Limb (tissue), 2 donors: ENCODE measurements at regions not wholly inside any gene's neighbourhood (a gene's known extent, or its start where the extent isn't known, plus 50 kb on each side); places are given as distances from the start of the nearest gene placed in this dataset.
A peak's percentile ranks its signal among the peaks of the same experiment; 100 is the strongest.

Experiments used
- DNase-seq, 2 donors: peaks; one replicate each; pipeline ENCODE4 v3.0.0-alpha.2; 2016; ENCODE audit errors: extremely low spot score in 2 of 2

GRCh38 chr16:8375232-8375587 lies 215.1 kb downstream of the TMEM114 start:
- no peak for DNase-seq

DNA sequence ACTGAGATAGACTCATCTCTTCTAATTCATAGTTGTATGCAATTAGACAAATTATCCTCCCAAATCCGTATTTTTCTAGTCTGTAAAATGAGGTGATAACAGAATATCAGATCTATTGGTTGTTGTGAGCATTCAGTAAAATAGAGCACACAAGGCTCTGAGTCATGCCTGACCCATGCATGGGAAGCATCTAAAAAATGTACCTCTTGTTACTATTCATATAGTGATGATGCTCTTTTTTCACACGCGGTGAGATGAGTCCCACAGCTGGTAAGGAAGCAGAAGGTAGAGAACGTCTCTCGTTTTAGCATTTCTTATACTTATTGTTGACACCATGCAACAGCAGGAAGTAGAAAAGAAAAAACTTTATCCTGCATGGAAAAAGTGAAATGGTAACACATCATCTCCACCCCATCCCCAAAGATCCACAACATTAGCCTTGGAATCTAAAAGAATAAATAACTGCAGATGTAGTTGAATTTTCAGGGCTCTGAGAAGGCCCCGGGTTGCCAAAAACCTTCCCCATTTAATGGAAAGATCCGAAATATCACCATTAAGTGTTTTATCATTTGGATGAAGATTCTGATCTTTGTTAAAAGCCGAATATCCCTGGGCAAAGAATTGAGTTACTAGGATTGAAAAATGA lies 215.6 kb downstream of the TMEM114 start:
- DNase-seq, result no peak

DNA sequence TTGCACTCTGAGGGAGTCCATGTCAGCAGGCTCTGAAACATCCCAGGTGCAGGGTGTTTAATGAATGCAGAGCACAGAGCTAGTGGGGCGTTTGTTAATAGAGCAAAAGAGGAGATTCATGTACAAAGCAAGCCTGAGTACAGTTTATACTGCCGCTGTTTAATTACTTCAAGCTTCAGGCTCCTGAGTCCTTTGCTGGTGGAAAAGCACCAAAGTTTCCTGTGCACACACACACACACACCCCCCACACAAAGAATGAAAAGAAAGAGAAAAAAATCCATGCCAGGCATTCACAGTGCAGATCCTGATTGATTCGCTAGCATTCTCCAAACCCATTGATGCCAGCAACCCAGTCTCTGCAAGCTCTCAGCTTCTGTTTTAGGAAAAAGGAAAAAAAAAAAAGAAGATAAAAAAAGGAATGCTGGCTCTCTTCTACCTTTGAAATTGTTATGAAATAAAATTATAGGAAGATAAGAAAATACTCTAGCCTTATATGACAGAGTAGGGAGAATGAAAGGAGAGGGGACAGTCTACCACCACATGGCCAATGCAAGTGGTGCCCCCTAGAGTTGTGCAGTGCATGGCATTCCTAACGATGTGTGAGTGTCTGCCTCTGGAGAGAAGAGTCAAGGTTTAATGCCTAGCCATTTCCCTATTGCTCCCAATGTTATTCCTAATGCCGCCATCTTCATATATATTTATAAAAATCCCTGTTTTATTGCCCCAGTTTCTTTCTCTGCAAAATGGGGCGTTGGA lies 216.5 kb downstream of the TMEM114 start:
- no peak for DNase-seq

DNA sequence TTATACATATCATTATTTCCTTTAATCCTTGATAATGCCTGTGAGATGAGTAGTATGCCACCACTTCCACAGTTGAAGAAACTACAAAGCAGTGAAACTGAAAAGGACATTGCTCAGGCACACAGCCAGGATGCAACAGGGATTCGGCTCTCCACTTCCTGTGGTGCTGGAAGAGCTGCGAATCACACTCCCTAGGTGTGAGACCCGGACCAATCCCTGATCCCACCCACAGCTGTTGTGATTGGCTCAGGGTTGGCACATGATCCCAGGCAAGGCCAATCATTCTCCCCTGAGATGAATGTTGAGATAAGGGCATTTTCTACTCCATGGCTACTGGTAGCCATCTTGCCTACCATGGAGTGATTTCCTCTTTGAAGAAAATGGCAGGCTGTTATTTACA lies 218.2 kb downstream of the TMEM114 start:
- no peak for DNase-seq

DNA sequence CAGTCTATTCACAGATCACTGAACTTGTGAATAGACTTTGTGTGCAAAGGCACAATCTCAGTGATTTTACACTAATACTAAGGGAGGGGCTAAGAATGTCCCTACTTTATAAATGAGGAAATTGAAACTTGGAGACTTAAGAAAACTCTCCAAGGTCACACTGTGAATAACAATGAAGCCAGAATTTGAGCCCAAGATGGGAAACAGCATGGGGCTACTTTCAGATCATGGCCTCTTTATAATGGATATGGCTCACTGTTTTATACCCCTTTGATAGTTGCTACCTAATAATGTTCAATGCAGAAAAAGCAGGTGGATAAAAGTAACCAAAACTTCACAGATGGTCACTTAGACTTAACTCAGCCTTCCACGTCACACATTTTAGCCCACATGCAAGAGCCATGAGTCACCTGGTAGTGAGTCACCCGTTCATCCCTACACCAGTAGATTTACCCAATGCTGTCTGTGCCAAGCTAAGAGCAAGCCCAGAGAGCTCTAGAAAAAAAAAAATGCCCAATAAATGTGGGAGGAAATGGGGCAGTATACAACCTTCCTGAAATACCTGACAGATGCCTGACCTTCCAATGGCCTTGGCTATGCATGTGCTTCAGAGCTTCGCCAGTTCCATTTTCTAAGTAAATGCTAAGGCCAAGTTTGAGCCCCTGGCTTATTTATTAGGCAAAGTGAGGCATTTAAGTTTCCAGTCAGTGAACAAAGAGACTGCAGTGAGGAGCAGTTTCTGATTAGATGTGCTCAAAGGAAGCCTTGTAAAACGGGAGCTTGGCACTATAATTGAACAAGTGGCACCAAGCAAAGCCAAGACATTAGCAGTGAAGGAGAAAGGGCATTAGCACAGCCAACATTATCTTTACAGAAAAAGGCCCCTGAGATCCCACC lies 219.7 kb downstream of the TMEM114 start:
- DNase-seq, result no peak

- DNase-seq, result no peak
These were observed 231.4 kb downstream of the TMEM114 start for GRCh38 chr16:8358937-8359336.

DNA sequence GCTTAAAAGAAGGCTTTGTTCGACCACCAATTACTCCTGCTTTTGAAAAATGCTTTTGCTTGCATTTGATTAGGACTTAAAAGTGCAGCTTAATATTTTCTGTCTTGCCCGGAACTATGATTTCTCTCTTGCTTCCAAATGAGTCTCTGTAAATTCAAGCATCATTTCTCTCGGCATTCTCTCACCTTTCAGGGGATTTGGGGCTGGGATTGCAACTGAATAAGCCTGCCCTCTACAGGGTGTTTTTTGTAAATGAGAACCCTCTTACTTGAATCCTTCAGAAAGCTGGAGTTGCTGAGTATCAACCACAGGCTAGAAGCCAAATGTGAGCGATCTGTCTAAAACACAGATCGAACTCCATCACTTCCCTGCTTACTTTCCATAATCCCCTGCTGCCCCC lies 234.6 kb downstream of the TMEM114 start:
- no peak for DNase-seq

DNA sequence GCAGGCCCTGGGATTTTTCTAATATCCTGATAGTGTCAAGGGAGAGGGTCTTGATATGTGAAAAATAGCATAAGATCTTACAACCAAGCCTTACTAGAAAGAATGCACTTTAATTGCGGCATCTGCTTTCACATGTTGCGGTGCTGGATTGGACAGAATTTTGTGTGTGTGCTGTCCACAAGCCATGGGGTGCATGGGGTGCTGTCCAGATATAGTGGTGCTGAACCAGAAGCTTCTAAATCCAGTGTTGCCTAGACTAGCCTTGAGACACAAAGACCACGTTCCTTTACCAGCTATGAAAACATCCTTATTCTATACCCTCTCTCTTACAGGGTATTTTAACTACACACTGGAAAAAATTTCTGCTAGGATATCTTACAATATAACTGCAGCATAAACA lies 244.0 kb downstream of the TMEM114 start:
- peak; percentile 40 to 43 for DNase-seq

GRCh38 chr16:8342276-8342675 lies 248.0 kb downstream of the TMEM114 start:
- DNase-seq, result no peak

- DNase-seq, result no peak
These were observed 259.6 kb downstream of the TMEM114 start for GRCh38 chr16:8330761-8331160.

DNA sequence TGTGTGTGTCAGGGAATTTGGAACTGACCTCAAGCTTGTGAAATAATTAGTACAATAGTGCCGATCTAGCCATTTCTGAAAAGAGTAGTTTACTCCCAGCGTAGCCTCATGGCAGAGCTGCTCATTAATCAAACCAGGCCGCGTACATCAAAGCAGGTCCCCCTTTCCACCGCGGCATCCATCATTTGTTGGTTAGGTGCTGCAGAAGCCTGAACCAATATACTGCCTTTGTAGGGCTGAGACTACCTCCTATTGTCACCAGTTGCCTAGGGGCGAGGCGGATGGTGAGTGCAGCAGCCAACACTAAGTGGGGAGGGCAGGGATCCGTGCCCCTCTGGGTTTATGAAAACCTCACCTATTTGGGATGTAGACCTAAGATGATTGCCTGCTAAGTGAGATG lies 264.1 kb downstream of the TMEM114 start:
- DNase-seq, result no peak

- DNase-seq, result no peak
These were observed 267.2 kb downstream of the TMEM114 start for GRCh38 chr16:8323153-8323552.

DNA sequence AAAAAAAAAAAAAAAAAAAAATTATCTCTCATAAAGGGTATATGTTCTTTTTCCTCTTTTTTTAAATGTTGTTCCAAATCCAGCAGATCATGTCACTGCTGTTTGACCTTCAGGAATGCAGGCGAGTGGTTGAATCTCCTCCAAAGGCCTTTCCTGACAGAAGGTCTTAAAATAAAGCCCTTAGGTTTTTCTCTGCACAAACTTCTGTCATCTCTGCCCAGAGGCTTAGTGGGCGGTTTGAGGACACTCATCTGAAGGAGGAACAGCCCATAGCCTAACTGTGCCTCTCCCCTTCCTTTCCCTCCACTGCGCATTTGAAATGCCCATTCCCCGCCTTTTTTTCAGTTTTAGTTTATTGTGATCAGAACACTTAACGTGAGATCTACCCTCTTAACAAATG lies 270.2 kb downstream of the TMEM114 start:
- no peak for DNase-seq

GRCh38 chr16:8310816-8311215 lies 279.5 kb downstream of the TMEM114 start:
- DNase-seq, result no peak

DNA sequence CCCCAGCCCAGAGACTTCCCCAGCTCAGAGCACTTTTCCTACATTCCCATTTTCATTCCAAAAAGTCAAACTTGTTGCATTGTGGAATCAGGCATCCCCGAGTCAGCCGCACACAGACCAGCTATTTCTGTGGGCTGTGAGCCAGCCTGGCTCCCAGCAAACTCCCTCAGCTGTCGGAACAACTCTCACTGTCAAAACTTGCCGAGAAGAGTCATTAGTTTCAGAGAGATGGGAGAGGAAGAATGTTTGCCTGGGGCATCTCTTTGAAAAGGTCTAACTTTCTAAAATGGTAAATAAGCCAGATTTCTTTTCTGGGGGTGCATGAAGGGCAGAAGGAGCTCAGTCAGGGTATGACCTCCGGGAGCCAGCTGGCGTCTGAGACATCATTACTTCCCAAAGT lies 280.0 kb downstream of the TMEM114 start:
- peak; percentile 44 to 67 for DNase-seq

DNA sequence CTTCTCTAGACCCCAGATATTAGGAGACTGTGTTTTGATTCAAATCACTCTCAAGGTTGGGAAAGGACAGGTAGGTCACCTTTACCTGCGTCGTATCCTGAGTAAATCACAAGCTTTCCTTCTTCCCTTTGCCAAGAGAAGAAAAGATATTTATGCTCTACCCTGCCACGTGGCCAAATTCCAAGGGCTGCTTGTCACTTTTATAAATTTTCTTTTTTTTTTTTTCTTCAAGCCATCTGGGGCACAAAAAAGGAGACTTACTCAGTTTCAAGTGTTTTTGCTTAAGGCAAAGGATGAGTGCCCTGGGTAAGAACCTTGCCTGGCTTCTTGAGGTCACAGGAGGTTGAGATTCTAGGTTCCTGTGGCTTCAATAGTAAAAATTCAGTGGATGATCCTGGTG lies 285.1 kb downstream of the TMEM114 start:
- DNase-seq, result no peak

DNA sequence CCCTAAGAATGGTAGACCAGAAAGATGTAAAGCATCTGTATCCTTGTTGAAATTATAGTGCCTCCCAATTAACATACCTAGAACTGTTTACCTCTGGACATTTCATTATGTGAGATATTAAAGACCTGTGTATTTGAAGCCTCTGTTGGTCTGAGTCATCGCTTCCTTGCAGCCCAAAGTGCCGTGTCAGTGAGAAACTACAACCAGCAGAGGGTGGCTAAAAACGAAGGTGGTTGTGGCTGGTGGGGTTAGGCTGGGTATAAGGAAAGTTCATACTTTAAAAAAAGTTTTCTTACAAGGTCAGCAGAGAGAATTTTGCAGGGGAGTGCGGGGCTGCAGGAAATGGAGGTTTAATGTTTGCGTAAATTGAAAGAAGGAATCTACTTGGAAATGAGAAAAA lies 290.7 kb downstream of the TMEM114 start:
- no peak for DNase-seq

DNA sequence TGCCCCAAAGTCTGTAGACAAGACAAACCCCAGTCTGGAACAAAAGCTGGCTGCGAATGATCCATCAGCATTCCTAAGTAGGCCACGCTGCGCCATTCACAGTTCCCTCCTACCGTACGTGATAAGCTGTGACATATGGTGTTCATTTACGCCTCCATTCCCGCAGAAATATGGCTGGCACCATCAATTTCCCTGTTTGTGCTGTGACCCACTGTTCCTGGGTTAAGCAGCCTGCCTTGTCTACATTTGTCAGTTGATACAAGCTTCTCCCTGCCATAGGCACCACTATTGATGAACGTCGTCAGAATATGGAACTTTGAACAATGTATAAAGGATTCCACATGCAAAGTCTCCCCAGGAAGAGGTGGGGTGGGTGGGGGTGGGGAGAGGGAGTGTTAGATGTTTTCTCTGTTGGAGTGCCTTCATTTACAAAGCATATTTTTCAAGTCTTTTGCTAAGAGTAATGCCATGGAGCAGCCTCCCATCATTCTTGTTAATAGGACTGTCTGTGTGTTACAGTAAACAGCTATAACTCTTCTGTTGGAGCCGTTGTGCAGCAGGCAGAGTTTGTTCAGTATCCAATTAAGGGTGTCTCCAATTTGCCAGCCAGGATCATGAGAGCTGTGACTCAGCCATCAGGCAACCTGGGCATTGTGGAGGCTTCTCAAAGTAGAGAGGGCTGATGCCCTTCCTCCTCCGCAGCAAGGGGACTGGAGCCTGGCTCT lies 294.6 kb downstream of the TMEM114 start:
- DNase-seq, result no peak

GRCh38 chr16:8293413-8293812 lies 296.9 kb downstream of the TMEM114 start:
- no peak for DNase-seq

DNA sequence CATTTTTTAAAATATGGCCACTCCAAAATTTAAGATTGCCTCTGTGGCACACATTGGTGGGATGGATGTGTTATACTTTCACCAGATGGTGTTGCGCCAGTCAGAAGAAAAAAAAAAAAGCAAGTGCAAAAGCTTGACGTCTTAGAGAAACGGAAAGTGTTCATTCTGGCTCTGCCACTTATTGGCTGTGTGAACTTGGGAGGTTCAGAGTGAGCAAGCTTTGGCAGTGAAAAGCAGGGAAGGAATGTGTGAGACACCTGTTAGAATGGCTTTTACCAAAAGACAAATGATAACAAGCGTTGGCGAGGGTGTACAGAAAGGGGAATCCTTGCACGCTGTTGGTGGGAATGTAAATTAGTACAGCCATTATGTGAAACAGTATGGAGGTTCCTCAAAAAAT lies 298.0 kb downstream of the TMEM114 start:
- DNase-seq, result no peak

DNA sequence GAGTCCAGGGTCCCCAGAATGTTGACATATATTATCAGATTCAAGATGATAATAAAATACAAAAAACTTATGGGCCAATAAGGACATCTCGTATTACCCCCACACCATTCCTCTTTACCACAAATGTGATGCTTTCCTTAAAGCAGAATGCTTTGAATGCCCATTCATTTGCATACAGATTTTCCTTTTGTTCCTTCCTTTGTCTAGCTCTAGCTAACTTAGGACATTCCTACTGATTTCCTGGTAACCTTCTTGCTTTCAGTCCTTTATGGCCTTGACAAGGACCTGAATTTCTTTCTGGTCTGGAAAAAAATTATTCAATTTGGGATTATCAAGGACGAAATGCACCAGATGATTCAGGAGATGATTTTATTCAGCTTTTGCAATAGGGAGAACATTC lies 304.0 kb downstream of the TMEM114 start:
- DNase-seq, result no peak

- peak in 1 of 2 donors; percentile 40 for DNase-seq
These were observed 307.1 kb downstream of the TMEM114 start for GRCh38 chr16:8283195-8283594.
